ENCODE measurements at regions not wholly inside any gene's neighbourhood (a gene's known extent, or its start where the extent isn't known, plus 50 kb on each side); places are given as distances from the start of the nearest gene placed in this dataset.

DNA sequence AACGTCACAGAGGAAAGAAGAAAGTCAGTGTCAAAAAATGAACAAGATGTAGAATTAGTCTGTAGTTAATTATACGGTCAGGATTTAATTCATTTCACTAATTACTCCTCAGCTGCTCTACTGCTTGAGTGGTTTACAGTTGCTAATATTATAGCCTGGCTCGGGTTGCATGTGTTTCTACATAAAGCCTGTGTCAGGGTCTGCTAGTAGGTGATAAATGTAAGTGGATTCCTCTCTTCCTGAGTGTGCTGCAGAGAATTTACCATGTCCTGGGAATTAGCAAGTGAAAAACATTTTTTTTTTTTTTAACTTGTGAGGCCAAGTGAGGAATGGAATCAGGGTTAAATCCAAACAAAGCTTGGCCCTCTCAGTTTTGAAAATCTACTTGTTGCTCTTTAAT, 622.6 kb downstream of the EPHA4 start:
- Histone ChIP-seq H3K4me1 (no peaks in the 10 kb centered on the region), H3K27me3 (no peaks in the 10 kb centered on the region), H3K27ac (no peak overlapping the region), H3K9me3 (peaks cover 3% of the 10 kb centered on the region; the same call in 1 of the 2 replicates), H3K9ac (no peak overlapping the region), H3K4me3 (no peak overlapping the region), H3K36me3 (no peaks in the 10 kb centered on the region), H4K20me1 (no peaks in the 10 kb centered on the region), H3K4me2 (no peak overlapping the region)
- TF ChIP-seq Cebpa-rat (IDR thresholded peaks at IDR 0.05), result no peak

DNA sequence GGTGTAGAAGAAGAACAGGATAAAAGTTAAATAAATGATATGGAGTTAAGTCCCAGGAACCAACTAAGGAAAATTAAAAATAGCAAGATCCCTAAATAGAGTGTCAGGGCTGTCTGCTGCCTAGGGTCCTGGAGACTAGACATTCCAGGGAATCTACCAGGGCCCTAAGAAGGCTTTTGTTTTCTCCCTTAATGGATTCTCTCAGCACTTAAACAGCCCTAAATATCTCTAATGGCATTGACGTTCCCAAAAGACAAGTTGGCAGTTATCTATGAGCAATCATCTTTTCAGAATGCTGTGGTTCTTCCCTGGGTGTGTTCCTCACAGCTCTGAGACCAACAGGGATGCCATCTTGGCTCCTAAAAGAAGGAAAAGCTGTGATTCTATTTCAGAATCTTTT, 616.3 kb downstream of the EPHA4 start:
- H3K36me3 ChIP-seq, result no peaks in the 10 kb centered on the region
- no peak overlapping the region for H3K9ac ChIP-seq
- H3K4me2 ChIP-seq, result no peak overlapping the region
- H3K27ac ChIP-seq, result no peak overlapping the region
- peaks cover 3% of the 10 kb centered on the region; the same call in 1 of the 2 replicates for H3K9me3 ChIP-seq
- no peak for TF ChIP-seq Cebpa-rat (IDR thresholded peaks at IDR 0.05)
- no peaks in the 10 kb centered on the region for H4K20me1 ChIP-seq
- no peak overlapping the region for H3K4me3 ChIP-seq
- no peaks in the 10 kb centered on the region for H3K4me1 ChIP-seq
- H3K27me3 ChIP-seq, result no peaks in the 10 kb centered on the region

DNA sequence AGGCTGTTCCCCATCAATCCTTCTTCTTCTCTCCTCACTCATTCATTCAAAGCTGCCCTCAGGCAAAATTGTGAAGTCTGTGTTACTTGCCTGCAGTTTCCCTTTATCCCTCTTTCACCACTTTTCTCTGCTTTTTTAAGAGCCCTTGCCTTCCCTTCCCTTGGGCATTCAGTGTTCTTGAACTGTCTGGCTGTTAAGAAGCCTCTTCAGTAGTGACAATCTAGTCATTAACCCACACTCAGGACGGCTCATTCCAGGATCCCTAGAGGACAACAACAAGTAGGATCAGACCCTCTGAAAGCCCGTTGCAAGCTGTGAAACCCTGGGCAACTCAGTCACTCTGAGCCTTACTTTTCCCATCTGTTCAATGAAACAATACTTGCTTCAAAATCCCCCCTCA, 615.7 kb downstream of the EPHA4 start:
- no peaks in the 10 kb centered on the region for H3K36me3 ChIP-seq
- no peak overlapping the region for H3K4me3 ChIP-seq
- no peaks in the 10 kb centered on the region for H3K27me3 ChIP-seq
- TF ChIP-seq Cebpa-rat (IDR thresholded peaks at IDR 0.05), result no peak
- no peaks in the 10 kb centered on the region for H4K20me1 ChIP-seq
- no peak overlapping the region for H3K27ac ChIP-seq
- no peak overlapping the region for H3K9ac ChIP-seq
- H3K9me3 ChIP-seq, result peaks cover 3% of the 10 kb centered on the region; the same call in 1 of the 2 replicates
- no peak overlapping the region for H3K4me2 ChIP-seq
- no peaks in the 10 kb centered on the region for H3K4me1 ChIP-seq

DNA sequence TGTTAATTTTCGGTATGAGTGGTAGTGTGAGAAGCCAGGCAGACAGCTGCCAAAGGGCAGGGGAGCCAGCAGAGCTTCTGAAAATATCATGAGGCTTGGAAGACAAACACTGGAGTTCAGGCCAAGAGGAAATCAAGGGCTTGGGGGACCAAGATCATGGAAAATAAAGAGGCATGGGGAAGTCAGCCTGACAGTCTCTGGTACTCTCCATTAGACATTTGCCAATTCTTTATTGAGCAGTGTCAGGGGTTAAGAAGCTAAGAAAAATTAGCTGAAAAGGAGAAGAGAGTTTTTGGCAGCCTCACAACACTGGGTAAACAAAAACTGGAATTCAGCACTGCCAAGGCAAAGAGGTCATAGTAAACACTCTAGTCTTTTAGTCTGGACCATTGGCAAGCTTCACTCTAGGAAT, 612.7 kb downstream of the EPHA4 start:
- Histone ChIP-seq H3K9ac (no peak overlapping the region), H3K36me3 (no peaks in the 10 kb centered on the region), H3K27ac (no peak overlapping the region), H3K9me3 (no peaks in the 10 kb centered on the region), H4K20me1 (no peaks in the 10 kb centered on the region), H3K4me2 (no peak overlapping the region), H3K27me3 (no peaks in the 10 kb centered on the region), H3K4me3 (no peak overlapping the region), H3K4me1 (no peaks in the 10 kb centered on the region)
- TF ChIP-seq Cebpa-rat (IDR thresholded peaks at IDR 0.05), result no peak

DNA sequence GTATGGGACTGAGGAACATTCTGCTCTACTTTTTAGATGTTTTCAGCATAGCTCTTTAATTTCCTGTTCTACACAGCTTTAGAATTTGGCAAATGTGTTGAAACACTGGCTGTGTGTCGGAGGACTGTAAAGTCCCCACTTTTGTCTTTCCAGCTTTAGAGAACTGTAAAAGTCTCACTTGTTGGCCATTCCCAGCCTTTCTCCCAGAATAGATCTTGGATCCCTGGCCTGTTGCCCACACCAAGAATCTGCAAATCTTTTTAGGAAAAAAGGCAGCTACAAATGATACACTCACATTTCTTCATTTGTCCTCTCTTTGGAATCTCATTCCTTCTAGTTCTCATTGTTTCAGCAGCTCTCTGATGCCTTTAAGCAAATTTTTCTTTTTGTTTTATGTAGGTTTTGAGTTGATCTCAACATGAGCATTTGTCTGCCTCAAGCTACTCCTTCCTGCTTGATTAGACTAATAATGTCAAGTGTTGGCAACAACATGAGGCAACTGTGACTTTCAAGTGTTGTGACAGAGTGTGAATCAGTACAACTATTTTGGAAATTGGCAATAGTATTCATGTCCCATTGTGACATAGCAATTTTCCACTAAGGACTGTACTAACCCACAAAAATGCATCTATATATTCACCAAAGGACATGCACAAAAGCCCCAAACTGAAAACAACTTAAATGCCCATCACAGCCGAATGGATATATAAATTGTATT, 610.8 kb downstream of the EPHA4 start:
- Histone ChIP-seq H3K9me3 (no peaks in the 10 kb centered on the region), H3K27ac (no peak overlapping the region), H3K4me2 (no peak overlapping the region), H3K4me1 (no peaks in the 10 kb centered on the region), H4K20me1 (no peaks in the 10 kb centered on the region), H3K36me3 (no peaks in the 10 kb centered on the region), H3K9ac (no peak overlapping the region), H3K27me3 (no peaks in the 10 kb centered on the region), H3K4me3 (no peak overlapping the region)
- no peak for TF ChIP-seq Cebpa-rat (IDR thresholded peaks at IDR 0.05)

DNA sequence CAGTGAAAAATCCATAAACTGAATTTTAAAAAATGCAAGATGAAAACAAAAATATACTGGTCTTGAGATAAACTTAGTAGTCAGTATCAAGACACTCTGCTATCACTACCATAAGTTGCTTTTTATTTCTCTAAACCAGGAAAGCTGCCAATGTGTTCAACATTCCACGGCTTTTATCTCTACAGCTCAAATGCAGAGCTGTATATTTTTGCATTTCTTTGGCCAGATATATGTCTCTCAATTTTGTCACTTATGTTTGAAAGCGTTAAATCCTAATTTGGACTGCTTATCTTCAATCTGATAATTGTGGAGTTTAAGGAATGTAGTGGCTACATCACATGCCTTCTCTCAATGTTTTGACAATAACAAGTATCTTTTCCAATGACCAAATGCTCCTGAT, 609.5 kb downstream of the EPHA4 start:
- H3K27me3 ChIP-seq, result no peaks in the 10 kb centered on the region
- no peaks in the 10 kb centered on the region for H3K36me3 ChIP-seq
- TF ChIP-seq Cebpa-rat (IDR thresholded peaks at IDR 0.05), result no peak
- no peak overlapping the region for H3K9ac ChIP-seq
- no peaks in the 10 kb centered on the region for H3K4me1 ChIP-seq
- H3K27ac ChIP-seq, result no peak overlapping the region
- H3K4me3 ChIP-seq, result no peak overlapping the region
- H4K20me1 ChIP-seq, result no peaks in the 10 kb centered on the region
- no peaks in the 10 kb centered on the region for H3K9me3 ChIP-seq
- no peak overlapping the region for H3K4me2 ChIP-seq

DNA sequence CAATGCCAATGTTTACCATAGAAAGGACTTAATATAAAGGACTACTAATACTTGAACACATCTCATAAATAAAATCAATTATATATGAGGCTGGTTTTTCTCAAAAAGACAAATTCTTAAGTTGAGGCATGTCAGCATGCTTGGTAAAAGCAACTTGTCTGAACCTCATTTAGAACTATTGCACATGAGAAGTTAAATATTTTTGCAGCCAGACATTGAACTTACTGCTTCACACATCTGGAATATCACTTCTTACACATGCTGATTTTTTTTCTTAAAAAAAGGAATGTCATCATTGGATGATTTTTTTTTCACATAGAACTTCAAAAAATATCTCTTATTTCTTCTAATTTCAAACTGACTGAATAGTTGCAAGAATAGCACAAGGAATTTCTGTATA, 609.0 kb downstream of the EPHA4 start:
- Histone ChIP-seq H3K4me3 (no peak overlapping the region), H3K9ac (no peak overlapping the region), H3K27ac (no peak overlapping the region), H3K27me3 (no peaks in the 10 kb centered on the region), H4K20me1 (no peaks in the 10 kb centered on the region), H3K4me1 (no peaks in the 10 kb centered on the region), H3K4me2 (no peak overlapping the region), H3K9me3 (no peaks in the 10 kb centered on the region), H3K36me3 (no peaks in the 10 kb centered on the region)
- TF ChIP-seq Cebpa-rat (IDR thresholded peaks at IDR 0.05), result no peak

DNA sequence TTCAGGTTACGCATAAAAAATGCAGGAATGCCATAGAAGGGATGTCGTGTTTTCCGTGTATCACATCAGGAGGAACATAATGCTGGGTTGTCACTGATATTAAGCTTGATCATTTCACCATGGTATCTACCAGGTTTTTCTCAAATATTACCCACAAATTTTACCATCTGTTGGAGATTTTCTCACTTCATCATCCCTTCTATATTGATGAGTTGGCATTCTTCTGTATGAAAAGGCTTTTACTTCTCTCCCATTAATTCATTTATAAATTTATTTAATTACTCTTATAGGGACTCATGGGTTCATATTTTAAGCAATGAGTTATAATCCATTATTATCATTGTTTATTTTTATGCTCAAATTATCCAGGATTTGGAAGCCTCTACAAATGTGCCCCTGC, 608.2 kb downstream of the EPHA4 start:
- Histone ChIP-seq H3K9me3 (no peaks in the 10 kb centered on the region), H3K27me3 (no peaks in the 10 kb centered on the region), H3K4me3 (no peak overlapping the region), H3K4me2 (no peak overlapping the region), H3K9ac (no peak overlapping the region), H3K36me3 (no peaks in the 10 kb centered on the region), H3K4me1 (no peaks in the 10 kb centered on the region), H4K20me1 (no peaks in the 10 kb centered on the region), H3K27ac (no peak overlapping the region)
- no peak for TF ChIP-seq Cebpa-rat (IDR thresholded peaks at IDR 0.05)

DNA sequence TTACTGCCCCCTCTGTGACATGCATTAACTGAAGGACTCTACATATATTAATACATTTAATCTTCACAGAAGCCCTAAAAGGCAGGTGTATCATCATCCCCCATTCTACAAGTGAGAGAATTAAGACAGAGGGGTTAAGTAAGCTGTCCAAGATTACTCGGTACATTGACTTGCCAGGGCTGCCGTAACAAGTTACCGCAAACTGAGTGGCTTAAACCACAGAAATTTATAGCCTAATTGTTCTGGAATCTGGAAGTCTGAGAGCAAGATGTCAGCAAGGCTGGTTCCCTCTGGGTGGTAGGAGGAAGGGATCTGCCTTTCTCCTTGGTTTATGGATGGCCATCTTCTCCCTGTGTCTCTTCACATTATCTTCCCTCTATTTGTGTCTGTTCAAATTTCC, 605.5 kb downstream of the EPHA4 start:
- Histone ChIP-seq H3K9me3 (no peaks in the 10 kb centered on the region), H3K4me1 (no peaks in the 10 kb centered on the region), H3K27ac (no peak overlapping the region), H3K27me3 (no peaks in the 10 kb centered on the region), H3K4me2 (no peak overlapping the region), H3K36me3 (no peaks in the 10 kb centered on the region), H3K4me3 (no peak overlapping the region), H3K9ac (no peak overlapping the region), H4K20me1 (no peaks in the 10 kb centered on the region)
- TF ChIP-seq Cebpa-rat (IDR thresholded peaks at IDR 0.05), result no peak

DNA sequence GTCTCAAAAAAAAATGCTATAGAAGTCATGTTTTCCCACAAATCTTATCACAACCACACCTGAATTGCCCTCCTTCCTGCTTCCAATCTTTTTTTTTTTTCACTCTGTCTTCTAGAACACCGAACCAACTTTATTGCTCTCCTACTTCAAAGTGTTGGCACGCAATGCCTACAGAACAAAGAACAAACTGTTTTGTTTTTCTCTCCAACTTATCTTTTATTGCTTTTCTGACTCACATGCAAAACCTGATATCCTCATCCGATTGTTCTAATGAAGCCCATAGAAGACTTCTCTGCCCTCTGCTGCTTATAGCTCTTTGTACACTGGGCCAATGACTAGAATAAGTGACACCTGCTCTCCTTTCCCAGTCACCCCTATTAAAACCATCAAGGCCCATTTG, 602.8 kb downstream of the EPHA4 start:
- no peak overlapping the region for H3K27ac ChIP-seq
- TF ChIP-seq Cebpa-rat (IDR thresholded peaks at IDR 0.05), result no peak

More for the DNA sequence above, 602.8 kb downstream of the EPHA4 start:
- Histone ChIP-seq H3K36me3 (no peaks in the 10 kb centered on the region), H4K20me1 (no peaks in the 10 kb centered on the region), H3K27me3 (no peaks in the 10 kb centered on the region), H3K9ac (no peak overlapping the region), H3K9me3 (no peaks in the 10 kb centered on the region), H3K4me3 (no peak overlapping the region), H3K4me2 (no peak overlapping the region), H3K4me1 (no peaks in the 10 kb centered on the region)
